Erythroblast (primary cell): ENCODE measurements at regions not wholly inside any gene's neighbourhood (a gene's known extent, or its start where the extent isn't known, plus 50 kb on each side); places are given as distances from the start of the nearest gene placed in this dataset.

Experiments
- GATA1 ChIP-seq: IDR thresholded peaks from 2 replicates; pipeline ENCODE4 v1.6.1; 2011; ENCODE audit warnings: low read depth, mild to moderate bottlenecking, control low read depth, low read length, moderate library complexity
- POLR2A ChIP-seq: IDR thresholded peaks from 2 replicates; pipeline ENCODE4 v1.6.1; 2011; ENCODE audit warnings: mild to moderate bottlenecking, low read length

DNA sequence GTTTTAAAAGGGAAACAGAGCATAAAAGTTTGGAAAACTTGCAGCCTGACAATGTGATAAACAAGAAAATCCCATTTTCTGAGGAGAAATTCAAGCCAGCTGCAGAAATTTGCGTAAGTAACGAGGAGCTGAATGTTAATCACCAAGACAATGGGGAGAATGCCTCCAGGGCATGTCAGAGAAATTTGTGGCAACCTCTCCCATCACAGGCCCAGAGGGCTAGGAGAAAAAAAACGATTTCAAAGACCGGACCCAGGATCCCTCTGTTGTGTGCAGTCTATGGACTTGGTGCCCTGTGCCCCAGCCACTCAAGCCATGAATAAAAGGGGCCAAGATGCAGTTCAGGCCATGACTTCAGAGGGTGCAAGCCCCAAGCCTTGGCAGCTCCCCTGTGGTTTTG, 355.4 kb upstream of the NDST3 start:
- TF ChIP-seq POLR2A: no peak
- TF ChIP-seq GATA1: no peak
